ENCODE measurements at regions not wholly inside any gene's neighbourhood (a gene's known extent, or its start where the extent isn't known, plus 50 kb on each side); places are given as distances from the start of the nearest gene placed in this dataset.

DNA sequence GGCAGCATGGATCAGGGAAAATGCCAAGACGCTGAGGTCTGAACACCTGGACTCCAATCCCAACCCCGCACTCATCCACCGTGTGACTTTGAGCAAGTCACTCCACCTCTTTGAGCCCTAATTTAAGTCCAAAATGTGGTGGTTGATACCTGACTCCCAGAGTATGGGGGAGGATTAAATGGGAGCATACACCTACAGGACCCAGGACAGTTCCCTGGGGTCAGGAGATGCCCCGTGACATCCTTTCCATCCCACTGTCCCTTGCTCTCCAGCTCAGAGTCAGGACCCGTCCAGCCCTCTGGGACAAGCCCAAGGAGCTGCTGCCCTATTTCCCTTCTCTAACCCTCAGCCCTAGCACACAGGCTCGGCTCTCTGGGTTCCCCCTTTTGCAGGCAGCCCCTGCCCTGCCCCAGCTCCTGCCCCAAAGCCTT lies 276.4 kb downstream of the XXYLT1 start:
- no peaks in the 10 kb centered on the region for H3K9me3 Mint-ChIP-seq
- TF ChIP-seq, protein P1, sequence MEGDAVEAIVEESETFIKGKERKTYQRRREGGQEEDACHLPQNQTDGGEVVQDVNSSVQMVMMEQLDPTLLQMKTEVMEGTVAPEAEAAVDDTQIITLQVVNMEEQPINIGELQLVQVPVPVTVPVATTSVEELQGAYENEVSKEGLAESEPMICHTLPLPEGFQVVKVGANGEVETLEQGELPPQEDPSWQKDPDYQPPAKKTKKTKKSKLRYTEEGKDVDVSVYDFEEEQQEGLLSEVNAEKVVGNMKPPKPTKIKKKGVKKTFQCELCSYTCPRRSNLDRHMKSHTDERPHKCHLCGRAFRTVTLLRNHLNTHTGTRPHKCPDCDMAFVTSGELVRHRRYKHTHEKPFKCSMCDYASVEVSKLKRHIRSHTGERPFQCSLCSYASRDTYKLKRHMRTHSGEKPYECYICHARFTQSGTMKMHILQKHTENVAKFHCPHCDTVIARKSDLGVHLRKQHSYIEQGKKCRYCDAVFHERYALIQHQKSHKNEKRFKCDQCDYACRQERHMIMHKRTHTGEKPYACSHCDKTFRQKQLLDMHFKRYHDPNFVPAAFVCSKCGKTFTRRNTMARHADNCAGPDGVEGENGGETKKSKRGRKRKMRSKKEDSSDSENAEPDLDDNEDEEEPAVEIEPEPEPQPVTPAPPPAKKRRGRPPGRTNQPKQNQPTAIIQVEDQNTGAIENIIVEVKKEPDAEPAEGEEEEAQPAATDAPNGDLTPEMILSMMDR (conservative IDR thresholded peaks at IDR 0.05), result no peak
- H3K27ac Mint-ChIP-seq, result no peak overlapping the region
- H3K4me1 Mint-ChIP-seq (ENCODE audit: unreplicated experiment), result no peaks in the 10 kb centered on the region
- H3K27me3 Mint-ChIP-seq, result peaks cover 17% of the 10 kb centered on the region
- H3K36me3 Mint-ChIP-seq, result no peaks in the 10 kb centered on the region
- peak; percentile 48 for DNase-seq (ENCODE audit: extremely low spot score, unreplicated experiment)
- no peak overlapping the region for H3K4me3 Mint-ChIP-seq

DNA sequence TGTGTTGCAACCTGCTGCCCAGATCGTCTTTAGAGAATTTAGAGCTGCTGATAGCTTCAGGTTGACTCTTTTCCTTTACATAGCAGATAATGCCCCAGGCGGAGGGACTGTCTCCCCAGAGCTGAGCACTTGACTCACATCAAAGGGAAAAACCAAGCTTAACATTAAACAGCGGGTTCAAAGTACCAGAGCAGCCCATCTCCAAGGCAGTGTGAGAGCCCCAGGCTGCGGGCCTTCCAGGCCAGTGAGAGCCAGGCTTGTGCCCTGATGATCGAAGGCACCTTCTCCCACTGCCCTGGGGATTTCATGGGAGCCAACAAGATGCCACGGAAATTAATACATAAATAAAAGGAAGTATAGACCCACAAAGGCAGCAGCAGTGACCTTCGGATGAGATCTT lies 275.6 kb downstream of the XXYLT1 start:
- H3K27me3 Mint-ChIP-seq, result peaks cover 18% of the 10 kb centered on the region
- TF ChIP-seq, protein P1 (conservative IDR thresholded peaks at IDR 0.05), result no peak
- no peak overlapping the region for H3K27ac Mint-ChIP-seq
- DNase-seq (ENCODE audit: extremely low spot score, unreplicated experiment), result peak; percentile 43
- H3K4me3 Mint-ChIP-seq, result no peak overlapping the region
- no peaks in the 10 kb centered on the region for H3K4me1 Mint-ChIP-seq (ENCODE audit: unreplicated experiment)
- no peaks in the 10 kb centered on the region for H3K9me3 Mint-ChIP-seq
- no peaks in the 10 kb centered on the region for H3K36me3 Mint-ChIP-seq

DNA sequence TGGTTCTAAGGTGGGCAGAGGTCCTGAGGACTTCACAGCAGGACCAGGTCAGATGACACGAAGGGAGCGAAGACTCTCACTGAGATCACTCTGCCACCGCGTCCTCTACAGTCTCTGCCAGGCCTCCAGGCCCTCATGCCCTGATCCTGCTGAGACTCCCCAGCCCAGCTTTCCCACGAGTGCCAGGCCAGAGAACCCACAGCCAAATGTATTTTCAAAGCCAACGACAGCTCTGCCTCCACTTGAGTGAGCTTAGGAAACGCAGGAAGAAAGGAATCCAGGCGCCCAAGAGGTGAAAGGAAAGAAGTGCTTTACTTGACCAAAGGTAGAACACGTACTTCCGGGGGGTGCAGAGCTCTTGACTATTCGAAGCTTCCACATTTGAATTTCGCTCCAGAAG lies 275.0 kb downstream of the XXYLT1 start:
- Mint-ChIP-seq H3K4me3 (no peak overlapping the region), H3K27ac (no peak overlapping the region), H3K27me3 (peaks cover 14% of the 10 kb centered on the region), H3K36me3 (no peaks in the 10 kb centered on the region), H3K4me1 (ENCODE audit: unreplicated experiment) (no peaks in the 10 kb centered on the region), H3K9me3 (no peaks in the 10 kb centered on the region)
- TF ChIP-seq, protein P1 (conservative IDR thresholded peaks at IDR 0.05), result no peak
- peak; percentile 52 for DNase-seq (ENCODE audit: extremely low spot score, unreplicated experiment)

DNA sequence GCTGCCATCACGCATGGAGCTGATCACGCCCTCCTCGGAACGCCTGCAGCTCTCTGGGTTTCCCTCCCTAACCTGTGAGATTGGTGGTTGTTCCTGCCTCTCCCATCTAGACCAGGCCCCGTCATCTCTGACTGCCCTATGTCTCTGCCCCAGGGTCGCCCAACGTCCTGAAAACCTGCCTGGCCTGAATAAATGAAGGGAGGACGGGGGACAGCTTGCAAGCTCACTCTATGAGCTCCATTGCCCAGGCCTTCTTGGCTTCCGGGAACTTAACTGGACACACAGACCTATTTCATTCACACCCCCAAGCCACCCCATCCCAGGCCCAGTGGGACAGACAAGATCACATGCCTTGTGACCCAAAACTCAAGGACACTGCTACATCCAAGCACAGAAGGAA lies 274.2 kb downstream of the XXYLT1 start:
- H3K4me1 Mint-ChIP-seq (ENCODE audit: unreplicated experiment), result peaks cover 4% of the 10 kb centered on the region
- H3K4me3 Mint-ChIP-seq, result no peak overlapping the region
- TF ChIP-seq, protein P1 (conservative IDR thresholded peaks at IDR 0.05), result no peak
- peaks cover 16% of the 10 kb centered on the region for H3K27me3 Mint-ChIP-seq
- H3K9me3 Mint-ChIP-seq, result no peaks in the 10 kb centered on the region
- H3K27ac Mint-ChIP-seq, result no peak overlapping the region
- peak; percentile 50 for DNase-seq (ENCODE audit: extremely low spot score, unreplicated experiment)
- no peaks in the 10 kb centered on the region for H3K36me3 Mint-ChIP-seq

DNA sequence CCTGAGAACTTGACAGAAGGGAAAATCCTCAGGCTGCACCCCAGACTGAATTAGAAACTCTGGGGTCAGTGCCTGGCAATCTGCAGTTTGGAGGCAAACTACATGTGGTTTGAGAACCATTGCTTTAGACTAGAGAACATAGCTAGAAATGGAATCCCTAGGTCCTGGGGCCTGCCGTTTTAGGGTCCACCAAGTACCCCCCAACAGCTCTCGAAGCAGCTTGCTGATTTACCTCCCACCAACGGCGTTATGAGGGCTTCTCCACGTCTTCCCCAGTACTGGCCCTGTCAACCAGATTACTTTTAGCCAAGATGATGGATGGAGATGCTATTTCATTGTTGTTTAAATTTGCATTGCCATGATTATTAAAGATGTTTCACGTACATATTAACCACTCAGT lies 272.5 kb downstream of the XXYLT1 start:
- H3K27ac Mint-ChIP-seq, result no peak overlapping the region
- H3K4me3 Mint-ChIP-seq, result no peak overlapping the region
- peak; percentile 45 for DNase-seq (ENCODE audit: extremely low spot score, unreplicated experiment)
- TF ChIP-seq, protein P1 (conservative IDR thresholded peaks at IDR 0.05), result no peak
- no peaks in the 10 kb centered on the region for H3K9me3 Mint-ChIP-seq
- H3K4me1 Mint-ChIP-seq (ENCODE audit: unreplicated experiment), result peaks cover 20% of the 10 kb centered on the region
- no peaks in the 10 kb centered on the region for H3K36me3 Mint-ChIP-seq
- peaks cover 17% of the 10 kb centered on the region for H3K27me3 Mint-ChIP-seq

DNA sequence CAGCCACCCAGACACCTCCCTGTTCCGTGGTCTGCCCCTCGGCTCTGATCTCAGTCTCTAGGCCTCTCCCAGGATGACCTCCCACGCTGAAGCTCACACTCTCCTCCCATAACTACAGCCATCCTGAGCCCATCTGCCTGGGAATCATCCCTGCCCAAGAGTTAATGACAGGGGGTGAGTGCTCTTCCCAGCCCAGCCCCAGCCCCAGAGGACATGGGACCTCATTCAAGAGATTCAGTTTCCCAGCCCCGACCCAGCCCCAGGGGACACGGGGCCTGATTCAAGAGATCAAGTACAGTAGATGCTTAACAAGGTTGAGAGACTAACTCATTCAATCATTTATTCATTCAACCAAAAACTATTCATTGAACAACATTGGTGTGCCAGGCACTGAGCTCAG lies 272.0 kb downstream of the XXYLT1 start:
- no peaks in the 10 kb centered on the region for H3K9me3 Mint-ChIP-seq
- no peak overlapping the region for H3K4me3 Mint-ChIP-seq
- DNase-seq (ENCODE audit: extremely low spot score, unreplicated experiment), result peak; percentile 29
- TF ChIP-seq, protein P1 (conservative IDR thresholded peaks at IDR 0.05), result no peak
- H3K27ac Mint-ChIP-seq, result no peak overlapping the region
- H3K36me3 Mint-ChIP-seq, result no peaks in the 10 kb centered on the region
- peaks cover 24% of the 10 kb centered on the region for H3K4me1 Mint-ChIP-seq (ENCODE audit: unreplicated experiment)
- peaks cover 19% of the 10 kb centered on the region for H3K27me3 Mint-ChIP-seq
